Embryonic facial prominence (tissue), 1 donor: ENCODE measurements at regions not wholly inside any gene's neighbourhood (a gene's known extent, or its start where the extent isn't known, plus 50 kb on each side); places are given as distances from the start of the nearest gene placed in this dataset.

ENCODE experiments used
- DNase-seq: peaks from one replicate; pipeline ENCODE4 v3.0.0-alpha.2; 2016; ENCODE audit errors: extremely low spot score

- no peak for DNase-seq
These were observed 135.2 kb downstream of the RDH14 start for GRCh38 chr2:18425210-18425703.

- DNase-seq, result no peak
These were observed 136.8 kb downstream of the RDH14 start for GRCh38 chr2:18423636-18424035.

- DNase-seq, result no peak
These were observed 137.9 kb downstream of the RDH14 start for GRCh38 chr2:18422432-18423165.

GRCh38 chr2:18413676-18414396 is 146.6 kb downstream of the RDH14 start:
- DNase-seq, result no peak

- DNase-seq, result no peak
These were observed 147.3 kb downstream of the RDH14 start for GRCh38 chr2:18412980-18413675.

GRCh38 chr2:18411626-18412025 is 148.8 kb downstream of the RDH14 start:
- no peak for DNase-seq

GRCh38 chr2:18410543-18410942 is 149.9 kb downstream of the RDH14 start:
- no peak for DNase-seq

- no peak for DNase-seq
These were observed 151.8 kb downstream of the RDH14 start for GRCh38 chr2:18408638-18409037.

- DNase-seq, result no peak
These were observed 154.2 kb downstream of the RDH14 start for GRCh38 chr2:18406219-18406618.

GRCh38 chr2:18404708-18405107 is 155.7 kb downstream of the RDH14 start:
- no peak for DNase-seq

GRCh38 chr2:18403921-18404522 is 156.4 kb downstream of the RDH14 start:
- DNase-seq, result peak; percentile 66

GRCh38 chr2:18402831-18403230 is 157.6 kb downstream of the RDH14 start:
- peak; percentile 27 for DNase-seq

GRCh38 chr2:18401471-18401870 is 159.0 kb downstream of the RDH14 start:
- DNase-seq, result no peak

GRCh38 chr2:18399601-18400000 is 160.9 kb downstream of the RDH14 start:
- no peak for DNase-seq

- DNase-seq, result no peak
These were observed 161.6 kb downstream of the RDH14 start for GRCh38 chr2:18398833-18399232.

- no peak for DNase-seq
These were observed 164.0 kb downstream of the RDH14 start for GRCh38 chr2:18396329-18397010.

GRCh38 chr2:18395555-18395954 is 164.9 kb downstream of the RDH14 start:
- DNase-seq, result no peak

GRCh38 chr2:18387441-18388206 is 172.8 kb downstream of the RDH14 start:
- DNase-seq, result peak; percentile 45

GRCh38 chr2:18384242-18384641 is 176.2 kb downstream of the RDH14 start:
- no peak for DNase-seq

- DNase-seq, result no peak
These were observed 179.1 kb downstream of the RDH14 start for GRCh38 chr2:18381386-18381785.

GRCh38 chr2:18380321-18380720 is 180.1 kb downstream of the RDH14 start:
- no peak for DNase-seq
